ENCODE measurements at regions not wholly inside any gene's neighbourhood (a gene's known extent, or its start where the extent isn't known, plus 50 kb on each side); places are given as distances from the start of the nearest gene placed in this dataset.

- H3K18ac ChIP-seq (ENCODE audit: extremely low read depth, low read length) = no peak overlapping the region
- H3K4me2 ChIP-seq (ENCODE audit: insufficient read depth in 1 of 2, low read depth in 2 of 2, low read length in 2 of 2) = no peak overlapping the region
- no peak overlapping the region for H2BK120ac ChIP-seq (replicated peaks; ENCODE audit: low read depth, low read length)
- no peak overlapping the region for H2AFZ ChIP-seq (ENCODE audit: low read length)
- H4K8ac ChIP-seq (ENCODE audit: extremely low read depth, insufficient read depth, low read length) = no peak overlapping the region
- H3K9ac ChIP-seq (replicated peaks in 1 of 4; ENCODE audit: extremely low read depth in 1 of 4, low read depth in 3 of 4, low read length in 3 of 4) = no peak overlapping the region
- FAIRE-seq (no peak), DNase-seq (ENCODE audit: low read depth in 1 of 2, low spot score in 2 of 2) (no peak)
- no peaks in the 10 kb centered on the region for H3K9me3 ChIP-seq (ENCODE audit: insufficient read depth in 2 of 2, low read depth in 1 of 2, low read length in 1 of 2)
- H3K79me1 ChIP-seq (ENCODE audit: low read depth, low read length) = no peaks in the 10 kb centered on the region
- no peak overlapping the region for H3K23ac ChIP-seq (ENCODE audit: insufficient read length)
- H3K23me2 ChIP-seq (ENCODE audit: low read depth, low read length) = no peaks in the 10 kb centered on the region
- H2BK20ac ChIP-seq (ENCODE audit: low read length) = no peak overlapping the region
- ChIA-PET POLR2A (ENCODE audit: partially characterized antibody) (no interaction called here), CTCF (ENCODE audit: partially characterized antibody) (interaction anchor here (0.6 to 0.7 kb wide), 2 partner anchors 67 to 471 kb away, joined by 3 to 5 read pairs; no protein-coding TSS in a partner anchor)
- H3K79me2 ChIP-seq (ENCODE audit: control insufficient read depth in 1 of 2, insufficient read depth in 2 of 2, low read length in 2 of 2) = no peaks in the 10 kb centered on the region
- H2BK15ac ChIP-seq (ENCODE audit: low read length) = no peak overlapping the region
- H4K20me1 ChIP-seq (replicated peaks in 1 of 2; ENCODE audit: control insufficient read depth in 1 of 2, insufficient read depth in 2 of 2, low read length in 2 of 2) = no peaks in the 10 kb centered on the region
- no peak for TF ChIP-seq E2F6 (IDR thresholded peaks at IDR 0.05)
- H3K14ac ChIP-seq (ENCODE audit: insufficient read length) = no peak overlapping the region
- no peak overlapping the region for H3K4me3 ChIP-seq (ENCODE audit: extremely low read depth in 1 of 4, insufficient read depth in 2 of 4, low read depth in 3 of 4, low read length in 4 of 4)
- H3K27me3 ChIP-seq (replicated peaks in 1 of 4; ENCODE audit: control insufficient read depth in 3 of 4, extremely low read depth in 1 of 4, insufficient read depth in 3 of 4, low read length in 3 of 4) = no peaks in the 10 kb centered on the region
- no peak overlapping the region for H3K56ac ChIP-seq (replicated peaks; ENCODE audit: insufficient read length, low read depth, low read length)
- H3K4ac ChIP-seq (replicated peaks; ENCODE audit: insufficient read length, low read depth, low read length) = no peak overlapping the region
- no peak overlapping the region for H4K91ac ChIP-seq (replicated peaks; ENCODE audit: insufficient read length, low read length)
- H2BK5ac ChIP-seq (ENCODE audit: low read depth, low read length) = no peak overlapping the region
- H3K4me1 ChIP-seq (replicated peaks in 1 of 4; ENCODE audit: control insufficient read depth in 3 of 4, insufficient read depth in 4 of 4, low read length in 3 of 4) = no peaks in the 10 kb centered on the region
- no peak overlapping the region for H4K5ac ChIP-seq (ENCODE audit: insufficient read length, low read depth, low read length)
- no peak overlapping the region for H2BK12ac ChIP-seq (ENCODE audit: low read depth, low read length)
- H3K36me3 ChIP-seq (ENCODE audit: control insufficient read depth in 2 of 4, insufficient read depth in 4 of 4, low read length in 3 of 4) = no peaks in the 10 kb centered on the region
- H3K27ac ChIP-seq (ENCODE audit: low read depth, low read length) = no peak overlapping the region
- 90% methylated on average over 2 of the region's 2 CpGs; no CpG with 5 or more reads in 1 of the 2 experiments for WGBS, 2 experiments (ENCODE audit: extremely low coverage in 1 of 2, insufficient coverage in 1 of 2, insufficient read length in 1 of 2, insufficient replicate concordance in 2 of 2, low coverage in 1 of 2, low lambda C conversion rate in 2 of 2, missing lambda C conversion rate in 1 of 2)
- H2AK5ac ChIP-seq (ENCODE audit: low read depth, low read length) = no peak overlapping the region
Observed at GRCh38 chr3:104878395-104878794, 488.3 kb upstream of the ALCAM start.
